ENCODE measurements at regions not wholly inside any gene's neighbourhood (a gene's known extent, or its start where the extent isn't known, plus 50 kb on each side); places are given as distances from the start of the nearest gene placed in this dataset.

GRCh38 chr17:55969562-55970324 lies 183.5 kb upstream of the ANKFN1 start:
- no peak for FAIRE-seq

GRCh38 chr17:55978578-55978977 lies 174.7 kb upstream of the ANKFN1 start:
- DNase-seq (ENCODE audit: insufficient read length, low spot score) (no peak), FAIRE-seq (no peak)
- no peak for TF ChIP-seq CTCF (IDR thresholded peaks at IDR 0.05; ENCODE audit: insufficient read depth, missing control alignments)

More at GRCh38 chr17:55969562-55970324, 183.5 kb upstream of the ANKFN1 start:
- DNase-seq (ENCODE audit: insufficient read length, low spot score) = no peak
- TF ChIP-seq CTCF (IDR thresholded peaks at IDR 0.05; ENCODE audit: insufficient read depth, missing control alignments) = no peak

- DNase-seq (ENCODE audit: insufficient read length, low spot score) = no peak
- FAIRE-seq = no peak
- TF ChIP-seq CTCF (IDR thresholded peaks at IDR 0.05; ENCODE audit: insufficient read depth, missing control alignments) = no peak
These were observed 170.2 kb upstream of the ANKFN1 start for GRCh38 chr17:55983096-55983495.

GRCh38 chr17:55986817-55987216 lies 166.5 kb upstream of the ANKFN1 start:
- FAIRE-seq = no peak

GRCh38 chr17:55988861-55989260 lies 164.4 kb upstream of the ANKFN1 start:
- DNase-seq (ENCODE audit: insufficient read length, low spot score) (no peak), FAIRE-seq (no peak)
- TF ChIP-seq CTCF (IDR thresholded peaks at IDR 0.05; ENCODE audit: insufficient read depth, missing control alignments) = no peak

More at GRCh38 chr17:55986817-55987216, 166.5 kb upstream of the ANKFN1 start:
- no peak for DNase-seq (ENCODE audit: insufficient read length, low spot score)
- TF ChIP-seq CTCF (IDR thresholded peaks at IDR 0.05; ENCODE audit: insufficient read depth, missing control alignments) = no peak

GRCh38 chr17:55990332-55991006 lies 162.8 kb upstream of the ANKFN1 start:
- DNase-seq (ENCODE audit: insufficient read length, low spot score) = no peak
- TF ChIP-seq CTCF (IDR thresholded peaks at IDR 0.05; ENCODE audit: insufficient read depth, missing control alignments) = no peak
- FAIRE-seq = no peak

GRCh38 chr17:55996826-55997225 lies 156.4 kb upstream of the ANKFN1 start:
- peak; percentile 4 for TF ChIP-seq CTCF (IDR thresholded peaks at IDR 0.05; ENCODE audit: insufficient read depth, missing control alignments)
- FAIRE-seq (no peak), DNase-seq (ENCODE audit: insufficient read length, low spot score) (no peak)

All from D721Med (cell line).